ENCODE measurements at regions not wholly inside any gene's neighbourhood (a gene's known extent, or its start where the extent isn't known, plus 50 kb on each side); places are given as distances from the start of the nearest gene placed in this dataset.

DNA sequence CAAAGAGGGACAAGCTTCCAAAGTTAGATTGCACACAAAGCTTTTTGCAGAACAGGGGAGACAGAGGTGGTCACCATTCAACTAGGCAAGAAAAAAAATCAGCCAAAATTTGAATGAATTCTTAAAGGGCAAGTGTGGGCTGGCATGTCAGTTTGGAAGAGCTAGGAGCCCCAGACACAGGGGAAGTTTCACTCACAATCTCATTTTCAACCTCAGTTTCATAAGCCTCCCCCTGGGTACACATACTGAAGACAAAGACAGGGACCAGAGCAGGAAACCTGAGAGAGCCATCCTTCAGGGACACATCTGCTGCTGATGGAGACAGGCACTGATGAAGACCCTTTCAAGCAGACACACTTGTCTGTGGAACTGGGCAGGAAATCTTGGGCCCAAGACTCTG, 106.3 kb upstream of the PSMD7 start:
- H3K9me3 ChIP-seq: no peaks in the 10 kb centered on the region
- H3K4me1 ChIP-seq: no peaks in the 10 kb centered on the region
- H3K27me3 ChIP-seq: no peaks in the 10 kb centered on the region
- DNase-seq: no peak
- TF ChIP-seq, protein P1, sequence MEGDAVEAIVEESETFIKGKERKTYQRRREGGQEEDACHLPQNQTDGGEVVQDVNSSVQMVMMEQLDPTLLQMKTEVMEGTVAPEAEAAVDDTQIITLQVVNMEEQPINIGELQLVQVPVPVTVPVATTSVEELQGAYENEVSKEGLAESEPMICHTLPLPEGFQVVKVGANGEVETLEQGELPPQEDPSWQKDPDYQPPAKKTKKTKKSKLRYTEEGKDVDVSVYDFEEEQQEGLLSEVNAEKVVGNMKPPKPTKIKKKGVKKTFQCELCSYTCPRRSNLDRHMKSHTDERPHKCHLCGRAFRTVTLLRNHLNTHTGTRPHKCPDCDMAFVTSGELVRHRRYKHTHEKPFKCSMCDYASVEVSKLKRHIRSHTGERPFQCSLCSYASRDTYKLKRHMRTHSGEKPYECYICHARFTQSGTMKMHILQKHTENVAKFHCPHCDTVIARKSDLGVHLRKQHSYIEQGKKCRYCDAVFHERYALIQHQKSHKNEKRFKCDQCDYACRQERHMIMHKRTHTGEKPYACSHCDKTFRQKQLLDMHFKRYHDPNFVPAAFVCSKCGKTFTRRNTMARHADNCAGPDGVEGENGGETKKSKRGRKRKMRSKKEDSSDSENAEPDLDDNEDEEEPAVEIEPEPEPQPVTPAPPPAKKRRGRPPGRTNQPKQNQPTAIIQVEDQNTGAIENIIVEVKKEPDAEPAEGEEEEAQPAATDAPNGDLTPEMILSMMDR (IDR thresholded peaks at IDR 0.05; ENCODE audit: low read depth, low read length): no peak
- no peaks in the 10 kb centered on the region for H3K36me3 ChIP-seq
- H3K4me3 ChIP-seq (ENCODE audit: low read depth, low read length): no peak overlapping the region

DNA sequence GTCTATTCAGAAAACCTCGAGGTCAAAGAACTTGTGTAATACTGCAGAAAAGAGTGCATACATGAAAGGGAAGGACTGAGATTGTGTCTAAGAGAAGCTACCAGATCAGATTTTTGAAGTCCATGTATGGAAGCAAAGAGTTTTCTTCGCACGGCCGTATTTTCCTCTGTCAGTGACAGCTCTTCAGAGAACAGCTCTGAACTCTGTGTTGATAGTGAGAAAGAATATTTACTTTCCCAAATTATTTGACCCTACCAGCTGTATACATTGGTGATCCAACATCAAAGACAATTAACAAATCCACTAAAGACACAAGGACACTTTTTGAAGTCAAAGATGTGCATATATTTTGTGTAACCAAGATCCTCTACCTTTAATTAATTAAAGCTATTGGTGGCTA, 107.8 kb upstream of the PSMD7 start:
- no peak for DNase-seq
- H3K9me3 ChIP-seq: no peaks in the 10 kb centered on the region

DNA sequence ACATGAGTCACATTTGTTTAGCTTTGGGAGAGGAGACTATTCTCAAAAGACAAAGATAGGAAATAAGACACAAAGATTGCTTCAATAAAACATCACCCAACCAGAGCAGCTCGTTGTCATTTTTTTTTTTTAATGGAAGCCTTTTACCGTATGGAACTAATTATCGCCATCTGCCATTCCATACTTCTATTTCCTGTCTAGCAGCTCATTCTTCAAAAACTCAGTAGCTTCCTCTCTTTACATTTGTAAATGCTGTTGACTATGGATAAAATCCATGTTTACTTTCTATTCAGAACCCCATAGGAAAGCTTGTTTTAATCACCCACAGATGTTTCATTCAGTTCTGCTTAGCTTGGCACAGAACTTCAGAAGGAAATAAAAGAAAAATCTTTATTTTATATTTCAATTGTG, 110.0 kb upstream of the PSMD7 start:
- Histone ChIP-seq H3K4me1 (no peaks in the 10 kb centered on the region), H3K4me3 (ENCODE audit: low read depth, low read length) (no peak overlapping the region), H3K27me3 (no peaks in the 10 kb centered on the region), H3K9me3 (no peaks in the 10 kb centered on the region; the same call in 1 of the 2 replicates), H3K36me3 (no peaks in the 10 kb centered on the region)
- TF ChIP-seq, protein P1 (IDR thresholded peaks at IDR 0.05; ENCODE audit: low read depth, low read length): no peak
- no peak for DNase-seq

More for the DNA sequence above, 107.8 kb upstream of the PSMD7 start:
- TF ChIP-seq, protein P1 (IDR thresholded peaks at IDR 0.05; ENCODE audit: low read depth, low read length): no peak
- H3K27me3 ChIP-seq: no peaks in the 10 kb centered on the region
- no peak overlapping the region for H3K4me3 ChIP-seq (ENCODE audit: low read depth, low read length)
- H3K4me1 ChIP-seq: no peaks in the 10 kb centered on the region
- no peaks in the 10 kb centered on the region for H3K36me3 ChIP-seq

DNA sequence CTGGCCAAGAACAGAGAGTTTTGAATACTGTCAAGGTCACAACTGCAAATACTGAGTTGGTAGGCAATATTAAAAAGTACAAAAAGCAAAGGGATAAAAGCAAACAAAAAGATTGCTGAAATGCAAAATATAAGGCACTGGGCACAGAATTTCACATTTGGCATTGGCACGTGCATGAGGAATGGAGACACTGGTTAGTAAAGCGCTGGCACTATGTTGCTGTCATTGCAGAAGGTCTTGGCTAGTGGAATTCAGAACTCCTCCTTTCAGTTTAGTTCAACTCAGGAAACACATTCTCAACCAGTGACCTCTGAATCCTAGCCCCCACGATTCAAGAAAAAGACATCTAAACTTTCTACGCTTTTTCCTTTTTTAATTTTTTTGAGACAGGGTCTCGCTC, 111.8 kb upstream of the PSMD7 start:
- TF ChIP-seq, protein P1 (IDR thresholded peaks at IDR 0.05; ENCODE audit: low read depth, low read length): no peak
- no peaks in the 10 kb centered on the region for H3K27me3 ChIP-seq
- H3K9me3 ChIP-seq: no peaks in the 10 kb centered on the region; the same call in 1 of the 2 replicates
- no peak for DNase-seq
- H3K4me1 ChIP-seq: no peaks in the 10 kb centered on the region
- no peak overlapping the region for H3K4me3 ChIP-seq (ENCODE audit: low read depth, low read length)
- no peaks in the 10 kb centered on the region for H3K36me3 ChIP-seq

DNA sequence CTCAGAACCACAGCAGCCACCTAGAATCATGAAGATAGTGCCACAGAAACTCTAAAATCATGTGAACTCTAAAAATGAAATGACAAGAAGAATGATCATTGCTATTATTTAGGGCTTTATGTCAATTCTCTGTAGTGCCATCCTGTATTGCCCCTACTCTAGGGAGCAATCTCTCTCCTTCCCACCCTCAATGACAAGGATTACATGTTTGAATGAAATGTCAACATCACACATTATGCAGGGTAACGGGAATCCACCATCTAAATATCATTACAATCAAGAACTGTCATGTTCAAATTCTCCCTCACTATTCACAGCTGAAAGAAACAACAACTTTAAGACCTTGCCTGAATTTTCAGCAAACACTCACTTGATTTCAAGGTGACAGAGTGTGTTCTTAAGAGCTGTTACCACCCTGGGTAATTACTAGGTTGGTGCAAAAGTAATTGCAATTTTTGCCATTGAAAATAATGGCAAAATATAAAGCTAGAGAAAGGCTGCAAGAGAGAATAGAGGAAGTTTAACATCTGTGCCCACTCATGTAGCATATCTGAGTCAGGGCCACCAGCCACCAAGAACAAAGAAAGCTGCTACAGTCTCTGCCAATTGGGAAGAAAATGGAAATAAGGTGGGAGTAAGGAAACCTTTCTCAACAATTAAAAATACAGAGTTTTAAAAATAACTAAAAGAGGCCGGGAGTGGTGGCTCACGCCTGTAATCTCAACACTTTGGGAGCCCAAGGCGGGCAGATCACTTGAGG, 112.8 kb upstream of the PSMD7 start:
- DNase-seq: no peak
- Histone ChIP-seq H3K4me3 (ENCODE audit: low read depth, low read length) (no peak overlapping the region), H3K9me3 (no peaks in the 10 kb centered on the region; the same call in 1 of the 2 replicates), H3K36me3 (no peaks in the 10 kb centered on the region), H3K4me1 (no peaks in the 10 kb centered on the region), H3K27me3 (no peaks in the 10 kb centered on the region)
- TF ChIP-seq, protein P1 (IDR thresholded peaks at IDR 0.05; ENCODE audit: low read depth, low read length): no peak

DNA sequence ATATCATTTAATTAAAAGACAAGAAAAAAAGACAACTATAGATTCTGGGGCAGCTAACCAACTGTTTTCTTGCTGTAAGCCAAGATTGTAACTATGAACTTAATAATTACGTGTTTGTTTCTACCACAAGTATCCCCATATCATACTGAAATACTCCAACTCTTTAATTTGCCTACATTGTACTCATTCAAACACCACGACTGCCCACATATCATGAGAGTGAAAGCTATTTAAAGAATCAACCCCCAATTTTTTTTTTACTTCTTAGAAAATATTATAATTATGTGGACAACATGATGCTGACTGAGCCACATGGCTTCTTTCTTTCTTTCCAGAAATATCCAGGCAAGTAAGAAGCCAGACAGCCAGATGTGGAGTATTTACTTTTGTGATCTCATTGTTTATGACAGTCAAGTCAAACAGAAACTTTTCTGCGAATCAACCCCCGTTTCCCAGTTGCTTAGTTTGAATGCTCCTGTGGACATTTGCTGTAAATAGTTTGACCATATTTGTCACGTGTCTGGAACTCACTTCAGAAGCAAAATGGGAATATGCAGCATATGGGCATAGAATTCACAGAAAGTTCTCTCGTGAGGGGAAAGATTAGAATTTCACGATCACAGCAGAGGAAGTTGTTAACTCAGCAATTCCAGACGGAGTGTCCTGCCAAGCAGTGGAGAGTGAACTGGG, 126.8 kb upstream of the PSMD7 start:
- no peak for DNase-seq
- no peaks in the 10 kb centered on the region for H3K4me1 ChIP-seq
- H3K4me3 ChIP-seq (ENCODE audit: low read depth, low read length): no peak overlapping the region
- TF ChIP-seq, protein P1 (IDR thresholded peaks at IDR 0.05; ENCODE audit: low read depth, low read length): no peak
- no peaks in the 10 kb centered on the region for H3K9me3 ChIP-seq
- no peaks in the 10 kb centered on the region for H3K27me3 ChIP-seq
- H3K36me3 ChIP-seq: no peaks in the 10 kb centered on the region
